Activated CD4-positive, alpha-beta T cell treated with anti-CD3 and anti-CD28 coated beads, Interleukin-2, amount 10 ng/mL, durations not matched to agents 7 days and 5 days (primary cell): ENCODE measurements at regions not wholly inside any gene's neighbourhood (a gene's known extent, or its start where the extent isn't known, plus 50 kb on each side); places are given as distances from the start of the nearest gene placed in this dataset.

Experiments used
- CTCF ChIA-PET: fragments of 350-600 bp; sonication (Branson Sonifier 250); formaldehyde crosslinking; loops from one replicate; lab custom pipeline; 2021; ENCODE audit warnings: antibody characterized with exemption; lab: Charles Lee
- POLR2A ChIA-PET: fragments of 350-600 bp; sonication (Branson Sonifier 250); formaldehyde crosslinking; loops from one replicate; lab custom pipeline; 2021; ENCODE audit warnings: antibody characterized with exemption; lab: Charles Lee
- DNase-seq: peaks from one replicate; pipeline ENCODE4 v3.0.0-alpha.2; 2020
- H3K27ac Mint-ChIP-seq: one replicate; pipeline ENCODE4 v1.8.0; 2021; ENCODE audit warnings: mild to moderate bottlenecking, moderate library complexity, mixed read lengths
- H3K27me3 Mint-ChIP-seq: one replicate; pipeline ENCODE4 v1.8.0; 2021; ENCODE audit warnings: mixed read lengths
- H3K36me3 Mint-ChIP-seq: one replicate; pipeline ENCODE4 v1.8.0; 2021; ENCODE audit warnings: low read depth, mixed read lengths
- H3K4me1 Mint-ChIP-seq: one replicate; pipeline ENCODE4 v1.8.0; 2021; ENCODE audit warnings: mixed read lengths
- H3K4me3 Mint-ChIP-seq: one replicate; pipeline ENCODE4 v1.8.0; 2021; ENCODE audit warnings: mild to moderate bottlenecking, moderate library complexity, mixed read lengths
- H3K9me3 Mint-ChIP-seq: one replicate; pipeline ENCODE4 v1.8.0; 2021; ENCODE audit warnings: mixed read lengths

DNA sequence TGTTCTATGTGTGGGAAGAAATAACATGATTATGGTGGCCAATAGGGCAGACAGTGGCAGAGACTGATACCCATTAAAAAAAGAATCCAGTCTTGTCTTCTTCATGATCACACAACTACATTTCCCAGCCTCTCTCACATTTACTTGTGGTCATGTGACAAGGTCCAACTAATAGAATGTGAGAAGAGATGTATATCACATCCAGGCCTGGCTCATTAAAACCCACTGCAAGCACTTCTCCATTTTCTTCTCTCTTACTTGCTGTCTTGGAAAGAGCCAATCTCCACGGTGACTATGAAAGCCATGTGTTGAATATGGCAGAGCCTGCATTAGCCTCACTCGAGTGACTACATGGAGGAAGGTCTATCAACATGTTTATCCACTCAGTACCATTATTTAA, 306.2 kb upstream of the ZEB2 start:
- no peak for DNase-seq
- H3K4me1 Mint-ChIP-seq: no peaks in the 10 kb centered on the region
- no peaks in the 10 kb centered on the region for H3K36me3 Mint-ChIP-seq
- H3K4me3 Mint-ChIP-seq: no peak overlapping the region
- peaks cover 4% of the 10 kb centered on the region for H3K9me3 Mint-ChIP-seq
- CTCF ChIA-PET: no interaction called here
- no peak overlapping the region for H3K27ac Mint-ChIP-seq
- POLR2A ChIA-PET: no interaction called here
- H3K27me3 Mint-ChIP-seq: peaks cover 4% of the 10 kb centered on the region

DNA sequence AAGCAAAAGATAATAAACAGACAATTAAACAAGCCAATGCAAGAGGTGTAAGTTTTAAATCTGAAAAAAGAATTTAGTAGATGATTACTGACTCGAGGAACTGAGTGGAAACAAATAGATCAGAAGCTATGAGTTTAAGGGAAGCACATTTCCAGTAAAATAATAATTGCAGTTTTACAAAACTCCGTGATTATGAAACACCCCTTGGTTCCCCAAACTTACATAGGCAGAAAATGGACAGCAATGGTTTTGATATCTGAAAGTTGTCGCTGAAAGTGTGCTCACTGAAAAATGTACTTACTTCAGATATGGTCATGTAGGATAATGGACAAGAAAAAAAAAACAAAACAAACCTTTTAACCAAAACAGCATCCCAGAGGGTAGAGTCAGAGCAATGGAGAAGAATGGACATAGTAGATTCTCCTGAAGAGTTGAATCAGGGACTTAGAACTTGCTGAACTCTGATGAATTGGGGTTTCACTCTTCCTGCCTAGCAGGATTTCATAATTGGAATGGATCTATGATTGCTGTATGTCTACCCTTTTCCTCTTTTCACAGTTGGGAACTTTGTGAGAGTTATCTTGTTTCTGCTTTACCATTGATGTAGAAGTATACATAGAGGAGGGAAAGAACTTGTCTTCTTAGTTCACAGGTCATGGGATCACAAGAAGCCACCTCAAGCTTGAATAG, 305.6 kb upstream of the ZEB2 start:
- Mint-ChIP-seq H3K27ac (no peak overlapping the region), H3K4me1 (no peaks in the 10 kb centered on the region), H3K36me3 (no peaks in the 10 kb centered on the region), H3K27me3 (peaks cover 4% of the 10 kb centered on the region), H3K4me3 (no peak overlapping the region), H3K9me3 (peaks cover 4% of the 10 kb centered on the region)
- no peak for DNase-seq
- CTCF ChIA-PET: no interaction called here
- POLR2A ChIA-PET: no interaction called here

- H3K4me1 Mint-ChIP-seq: no peaks in the 10 kb centered on the region
- H3K27me3 Mint-ChIP-seq: peaks cover 4% of the 10 kb centered on the region
- no peak overlapping the region for H3K27ac Mint-ChIP-seq
- ChIA-PET CTCF (no interaction called here), POLR2A (no interaction called here)
- DNase-seq: no peak
- H3K36me3 Mint-ChIP-seq: no peaks in the 10 kb centered on the region
- peaks cover 4% of the 10 kb centered on the region for H3K9me3 Mint-ChIP-seq
- no peak overlapping the region for H3K4me3 Mint-ChIP-seq
Observed at GRCh38 chr2:144824306-144825080, 304.6 kb upstream of the ZEB2 start.

DNA sequence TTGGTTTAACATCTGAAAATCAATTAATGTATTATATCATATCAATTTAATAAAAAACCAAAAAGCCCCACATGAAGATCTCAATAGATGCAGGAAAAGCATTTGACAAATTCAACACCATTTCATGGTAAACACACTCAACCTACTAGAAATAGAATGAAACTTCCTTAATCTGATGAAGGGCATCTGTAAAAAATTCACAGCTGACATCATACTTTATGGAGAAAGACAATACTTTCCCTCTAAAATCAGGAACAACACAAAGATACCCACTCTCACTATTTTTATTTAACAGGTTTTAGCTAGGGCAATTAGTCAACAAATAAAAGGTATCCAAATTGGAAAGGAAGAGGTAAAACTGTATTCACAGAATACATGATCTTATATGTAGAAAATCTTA, 303.0 kb upstream of the ZEB2 start:
- H3K9me3 Mint-ChIP-seq: peaks cover 4% of the 10 kb centered on the region

GRCh38 chr2:144812288-144812687, 292.4 kb upstream of the ZEB2 start:
- no peaks in the 10 kb centered on the region for H3K4me1 Mint-ChIP-seq
- no peaks in the 10 kb centered on the region for H3K27me3 Mint-ChIP-seq
- H3K4me3 Mint-ChIP-seq: no peak overlapping the region
- H3K9me3 Mint-ChIP-seq: no peaks in the 10 kb centered on the region
- no peaks in the 10 kb centered on the region for H3K36me3 Mint-ChIP-seq
- ChIA-PET POLR2A (no interaction called here), CTCF (no interaction called here)
- no peak overlapping the region for H3K27ac Mint-ChIP-seq
- no peak for DNase-seq

More for the DNA sequence above, 303.0 kb upstream of the ZEB2 start:
- no peak for DNase-seq
- POLR2A ChIA-PET: no interaction called here
- no peak overlapping the region for H3K4me3 Mint-ChIP-seq
- no peaks in the 10 kb centered on the region for H3K36me3 Mint-ChIP-seq
- CTCF ChIA-PET: interaction anchor here (0.6 kb wide), 1 partner anchor 42 kb away, joined by 4 read pairs; no protein-coding TSS in a partner anchor
- no peaks in the 10 kb centered on the region for H3K4me1 Mint-ChIP-seq
- H3K27ac Mint-ChIP-seq: no peak overlapping the region
- H3K27me3 Mint-ChIP-seq: peaks cover 2% of the 10 kb centered on the region

- peaks cover 2% of the 10 kb centered on the region for H3K27me3 Mint-ChIP-seq
- H3K27ac Mint-ChIP-seq: no peak overlapping the region
- H3K36me3 Mint-ChIP-seq: no peaks in the 10 kb centered on the region
- H3K9me3 Mint-ChIP-seq: no peaks in the 10 kb centered on the region
- ChIA-PET POLR2A (no interaction called here), CTCF (no interaction called here)
- H3K4me1 Mint-ChIP-seq: no peaks in the 10 kb centered on the region
- DNase-seq: no peak
- no peak overlapping the region for H3K4me3 Mint-ChIP-seq
Observed at GRCh38 chr2:144801766-144802165, 281.8 kb upstream of the ZEB2 start.

- Mint-ChIP-seq H3K4me3 (no peak overlapping the region), H3K9me3 (no peaks in the 10 kb centered on the region), H3K27ac (no peak overlapping the region), H3K27me3 (peaks cover 2% of the 10 kb centered on the region), H3K4me1 (no peaks in the 10 kb centered on the region), H3K36me3 (no peaks in the 10 kb centered on the region)
- POLR2A ChIA-PET: no interaction called here
- no peak for DNase-seq
- CTCF ChIA-PET: no interaction called here
Observed at GRCh38 chr2:144801325-144801724, 281.4 kb upstream of the ZEB2 start.

GRCh38 chr2:144798989-144799388, 279.1 kb upstream of the ZEB2 start:
- CTCF ChIA-PET: no interaction called here
- H3K36me3 Mint-ChIP-seq: no peaks in the 10 kb centered on the region
- POLR2A ChIA-PET: no interaction called here
- H3K27ac Mint-ChIP-seq: no peak overlapping the region
- H3K4me3 Mint-ChIP-seq: no peak overlapping the region
- H3K4me1 Mint-ChIP-seq: no peaks in the 10 kb centered on the region
- no peaks in the 10 kb centered on the region for H3K9me3 Mint-ChIP-seq
- H3K27me3 Mint-ChIP-seq: no peaks in the 10 kb centered on the region
- no peak for DNase-seq

DNA sequence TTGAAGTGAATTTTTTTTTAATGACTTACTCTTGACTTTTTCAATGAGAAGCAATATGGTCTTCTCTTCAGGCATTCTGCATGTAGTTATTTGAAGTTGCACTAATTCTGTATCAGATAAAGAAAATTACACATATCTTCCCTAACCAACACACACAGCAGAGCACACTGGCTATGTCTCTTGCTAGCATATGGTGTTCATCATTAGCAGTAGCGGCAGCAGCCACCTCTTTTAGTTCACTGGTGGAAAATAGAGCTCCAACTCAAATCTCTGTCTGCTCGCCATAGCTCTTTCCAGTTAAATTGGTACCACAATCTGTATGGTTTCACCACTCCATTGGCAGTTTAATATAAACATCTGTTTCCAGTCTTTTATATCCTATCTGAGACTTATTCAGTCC, 278.1 kb upstream of the ZEB2 start:
- ChIA-PET CTCF (no interaction called here), POLR2A (no interaction called here)
- H3K27ac Mint-ChIP-seq: no peak overlapping the region
- DNase-seq: no peak
- no peak overlapping the region for H3K4me3 Mint-ChIP-seq
- H3K9me3 Mint-ChIP-seq: no peaks in the 10 kb centered on the region
- H3K36me3 Mint-ChIP-seq: no peaks in the 10 kb centered on the region
- no peaks in the 10 kb centered on the region for H3K4me1 Mint-ChIP-seq
- no peaks in the 10 kb centered on the region for H3K27me3 Mint-ChIP-seq

GRCh38 chr2:144796936-144797335, 277.0 kb upstream of the ZEB2 start:
- Mint-ChIP-seq H3K27ac (no peak overlapping the region), H3K9me3 (no peaks in the 10 kb centered on the region), H3K27me3 (no peaks in the 10 kb centered on the region), H3K4me3 (no peak overlapping the region), H3K4me1 (no peaks in the 10 kb centered on the region), H3K36me3 (no peaks in the 10 kb centered on the region)
- no peak for DNase-seq
- ChIA-PET CTCF (no interaction called here), POLR2A (no interaction called here)

- no peak overlapping the region for H3K4me3 Mint-ChIP-seq
Observed at GRCh38 chr2:144796164-144796563, 276.2 kb upstream of the ZEB2 start.

DNA sequence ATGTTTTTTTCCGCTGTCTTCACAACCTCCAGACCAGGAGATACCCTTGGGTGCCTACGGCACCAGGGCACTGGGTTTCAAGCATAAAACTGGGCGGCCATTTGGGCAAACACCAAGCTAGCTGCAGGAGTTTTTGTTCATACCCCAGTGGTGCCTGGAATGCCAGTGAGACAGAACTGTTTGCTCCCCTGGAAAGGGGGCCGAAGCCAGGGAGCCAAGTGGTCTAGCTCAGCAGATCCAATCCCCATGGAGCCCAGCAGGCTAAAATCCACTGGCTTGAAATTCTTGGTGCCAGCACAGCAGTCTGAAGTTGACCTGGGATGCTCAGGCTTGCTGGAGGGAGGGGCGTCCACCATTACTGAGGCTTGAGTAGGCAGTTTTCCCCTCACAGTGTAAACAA, 265.3 kb upstream of the ZEB2 start:
- Mint-ChIP-seq H3K27ac (no peak overlapping the region), H3K4me1 (no peaks in the 10 kb centered on the region), H3K9me3 (no peaks in the 10 kb centered on the region), H3K27me3 (no peaks in the 10 kb centered on the region), H3K36me3 (no peaks in the 10 kb centered on the region), H3K4me3 (no peak overlapping the region)
- CTCF ChIA-PET: no interaction called here
- POLR2A ChIA-PET: no interaction called here
- no peak for DNase-seq

More at GRCh38 chr2:144796164-144796563, 276.2 kb upstream of the ZEB2 start:
- no peaks in the 10 kb centered on the region for H3K9me3 Mint-ChIP-seq
- no peak overlapping the region for H3K27ac Mint-ChIP-seq
- no peaks in the 10 kb centered on the region for H3K4me1 Mint-ChIP-seq
- POLR2A ChIA-PET: no interaction called here
- no peaks in the 10 kb centered on the region for H3K27me3 Mint-ChIP-seq
- CTCF ChIA-PET: no interaction called here
- DNase-seq: no peak
- no peaks in the 10 kb centered on the region for H3K36me3 Mint-ChIP-seq

DNA sequence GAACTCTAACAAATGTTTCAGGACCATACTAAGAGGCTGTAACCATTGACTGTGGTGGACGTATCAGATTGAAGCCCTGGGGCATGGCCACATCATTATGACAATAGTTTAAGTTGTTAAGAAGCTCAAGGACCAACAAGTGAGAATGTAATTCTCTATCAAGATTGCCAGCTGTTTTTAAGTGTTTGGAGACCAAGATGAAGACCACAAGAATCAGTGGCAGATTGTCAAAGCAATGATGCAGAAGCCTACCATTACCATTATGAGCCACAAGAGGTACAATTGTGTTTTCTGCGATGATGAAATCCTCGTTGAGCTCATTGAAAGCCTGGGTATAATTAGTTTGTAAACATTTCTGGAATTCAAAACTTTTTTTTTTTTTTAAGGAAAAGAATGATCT, 261.1 kb upstream of the ZEB2 start:
- ChIA-PET CTCF (interaction anchor here (0.6 kb wide), 1 partner anchor 42 kb away, joined by 4 read pairs; no protein-coding TSS in a partner anchor), POLR2A (no interaction called here)
- Mint-ChIP-seq H3K4me3 (no peak overlapping the region), H3K27me3 (no peaks in the 10 kb centered on the region), H3K27ac (no peak overlapping the region), H3K9me3 (no peaks in the 10 kb centered on the region), H3K4me1 (no peaks in the 10 kb centered on the region), H3K36me3 (no peaks in the 10 kb centered on the region)
- no peak for DNase-seq
